H1 (cell line): ENCODE measurements at regions not wholly inside any gene's neighbourhood (a gene's known extent, or its start where the extent isn't known, plus 50 kb on each side); places are given as distances from the start of the nearest gene placed in this dataset.

Experiments
- CTCF ChIA-PET: fragments of 300-600 bp; sonication (Branson Sonifier 250); formaldehyde crosslinking; loops from one replicate; lab custom pipeline; 2021; ENCODE audit not compliant: partially characterized antibody; lab: Charles Lee
- POLR2A ChIA-PET: fragments of 300-600 bp; sonication (Branson Sonifier 250); formaldehyde crosslinking; loops from one replicate; lab custom pipeline; 2021; ENCODE audit warnings: inconsistent platforms; ENCODE audit not compliant: partially characterized antibody; lab: Charles Lee
- DNase-seq, 2 experiments: peaks; one replicate each; pipeline versions ENCODE4 v3.0.0 to v3.0.0-alpha.2; 2010 to 2022; ENCODE audit warnings: low spot score in 2 of 2, low read depth in 1 of 2, mixed read lengths in 1 of 2
- FAIRE-seq: peaks from 2 replicates; lab custom pipeline; 2011; peaks lifted over from hg19 to GRCh38; lab: Jason Lieb, UNC
- H2AFZ ChIP-seq: 2 replicates; pipeline ENCODE4 v1.8.1; 2012; ENCODE audit warnings: low read length, inconsistent platforms
- H2AK5ac ChIP-seq: 2 replicates; pipeline ENCODE4 v1.6.1; 2013; ENCODE audit warnings: low read depth, low read length
- H2BK120ac ChIP-seq: replicated peaks from 2 replicates; pipeline ENCODE3; 2013; ENCODE audit warnings: low read depth, low read length, inconsistent platforms
- H2BK12ac ChIP-seq: 2 replicates; pipeline ENCODE4 v1.6.1; 2013; ENCODE audit warnings: low read depth, low read length
- H2BK15ac ChIP-seq: 2 replicates; pipeline ENCODE4 v1.6.1; 2013; ENCODE audit warnings: low read length
- H2BK20ac ChIP-seq: 2 replicates; pipeline ENCODE4 v1.6.1; 2013; ENCODE audit warnings: low read length
- H2BK5ac ChIP-seq: 2 replicates; pipeline ENCODE4 v1.6.1; 2013; ENCODE audit warnings: low read depth, low read length
- H3K14ac ChIP-seq: 2 replicates; pipeline ENCODE4 v1.6.1; 2013; ENCODE audit warnings: inconsistent platforms; ENCODE audit not compliant: insufficient read length
- H3K18ac ChIP-seq: 2 replicates; pipeline ENCODE4 v1.6.1; 2013; ENCODE audit warnings: low read length; ENCODE audit errors: extremely low read depth
- H3K23ac ChIP-seq: 2 replicates; pipeline ENCODE4 v1.6.1; 2013; ENCODE audit warnings: inconsistent platforms; ENCODE audit not compliant: insufficient read length
- H3K23me2 ChIP-seq: 2 replicates; pipeline ENCODE4 v1.6.1; 2013; ENCODE audit warnings: low read depth, low read length
- H3K27ac ChIP-seq: 2 replicates; pipeline ENCODE4 v1.6.1; 2011; ENCODE audit warnings: low read depth, low read length, inconsistent platforms
- H3K27me3 ChIP-seq, 4 experiments: replicated peaks in 1 of 4; 1 replicate in 1 of 4; 2 replicates in 3 of 4; pipeline versions ENCODE4 v1.6.1 to v1.8.1; 2011 to 2013; ENCODE audit warnings: low read length in 3 of 4, mild to moderate bottlenecking in 3 of 4, inconsistent platforms in 2 of 4, mixed read lengths in 2 of 4, moderate library complexity in 1 of 4; ENCODE audit not compliant: control insufficient read depth in 3 of 4, insufficient read depth in 3 of 4; ENCODE audit errors: extremely low read depth in 1 of 4
- H3K36me3 ChIP-seq, 4 experiments: 2 replicates each; pipeline versions ENCODE4 v1.6.1 to v1.8.1; 2011 to 2013; ENCODE audit warnings: mild to moderate bottlenecking in 4 of 4, low read length in 3 of 4, moderate library complexity in 2 of 4, control low read depth in 1 of 4, inconsistent platforms in 1 of 4; ENCODE audit not compliant: insufficient read depth in 4 of 4, control insufficient read depth in 2 of 4
- H3K4ac ChIP-seq: replicated peaks from 2 replicates; pipeline ENCODE3; 2013; ENCODE audit warnings: low read length, low read depth, mixed read lengths, inconsistent platforms; ENCODE audit not compliant: insufficient read length
- H3K4me1 ChIP-seq, 4 experiments: replicated peaks in 1 of 4; 1 replicate in 1 of 4; 2 replicates in 3 of 4; pipeline versions ENCODE4 v1.6.1 to v1.8.1; 2011 to 2013; ENCODE audit warnings: low read length in 3 of 4, inconsistent platforms in 2 of 4, mixed read lengths in 1 of 4; ENCODE audit not compliant: insufficient read depth in 4 of 4, control insufficient read depth in 3 of 4
- H3K4me2 ChIP-seq, 2 experiments: 2 replicates each; pipeline versions ENCODE4 v1.6.1 to v1.8.1; 2011 to 2013; ENCODE audit warnings: low read depth in 2 of 2, low read length in 2 of 2, control low read depth in 1 of 2, inconsistent platforms in 1 of 2, mild to moderate bottlenecking in 1 of 2; ENCODE audit not compliant: insufficient read depth in 1 of 2
- H3K4me3 ChIP-seq, 4 experiments: fragments of 200-600, 300-600 bp in 1 of 4; sonication (generic), shearing (Covaris generic), sonication (Bioruptor Twin) in 1 of 4; 2 replicates each; pipeline versions ENCODE4 v1.5.1 to v1.8.1; 2011 to 2016; ENCODE audit warnings: low read length in 4 of 4, low read depth in 3 of 4, control low read depth in 2 of 4, inconsistent platforms in 2 of 4, mild to moderate bottlenecking in 2 of 4, mixed read lengths in 1 of 4, moderate library complexity in 1 of 4; ENCODE audit not compliant: insufficient read depth in 2 of 4; ENCODE audit errors: extremely low read depth in 1 of 4
- H3K56ac ChIP-seq: replicated peaks from 2 replicates; pipeline ENCODE3; 2013; ENCODE audit warnings: low read depth, mild to moderate bottlenecking, mixed read lengths, low read length, inconsistent platforms; ENCODE audit not compliant: insufficient read length
- H3K79me1 ChIP-seq: 2 replicates; pipeline ENCODE4 v1.6.1; 2013; ENCODE audit warnings: low read depth, low read length, control low read depth
- H3K79me2 ChIP-seq, 2 experiments: 2 replicates each; pipeline versions ENCODE4 v1.6.1 to v1.8.1; 2012 to 2013; ENCODE audit warnings: low read length in 2 of 2, mild to moderate bottlenecking in 2 of 2, inconsistent platforms in 1 of 2; ENCODE audit not compliant: insufficient read depth in 2 of 2, control insufficient read depth in 1 of 2
- H3K9ac ChIP-seq, 4 experiments: replicated peaks in 1 of 4; 1 replicate in 1 of 4; 2 replicates in 3 of 4; pipeline versions ENCODE4 v1.6.1 to v1.8.1; 2011 to 2013; ENCODE audit warnings: low read depth in 3 of 4, low read length in 3 of 4, control low read depth in 2 of 4, mild to moderate bottlenecking in 2 of 4, moderate library complexity in 2 of 4, inconsistent platforms in 1 of 4; ENCODE audit errors: extremely low read depth in 1 of 4
- H3K9me3 ChIP-seq, 2 experiments: 2 replicates each; pipeline versions ENCODE4 v1.6.1 to v1.8.1; 2012 to 2013; ENCODE audit warnings: mild to moderate bottlenecking in 2 of 2, moderate library complexity in 2 of 2, control low read depth in 1 of 2, inconsistent platforms in 1 of 2, low read depth in 1 of 2, low read length in 1 of 2, mixed read lengths in 1 of 2; ENCODE audit not compliant: insufficient read depth in 2 of 2
- H4K20me1 ChIP-seq, 2 experiments: replicated peaks in 1 of 2; 2 replicates each; pipeline versions ENCODE3 to v1.8.1; 2011 to 2013; ENCODE audit warnings: inconsistent platforms in 2 of 2, low read length in 2 of 2, mild to moderate bottlenecking in 1 of 2; ENCODE audit not compliant: insufficient read depth in 2 of 2, control insufficient read depth in 1 of 2
- H4K5ac ChIP-seq: 2 replicates; pipeline ENCODE4 v1.6.1; 2013; ENCODE audit warnings: low read length, low read depth, mixed read lengths, inconsistent platforms; ENCODE audit not compliant: insufficient read length
- H4K8ac ChIP-seq: 2 replicates; pipeline ENCODE4 v1.8.0; 2013; ENCODE audit warnings: mild to moderate bottlenecking, moderate library complexity, low read length, inconsistent platforms; ENCODE audit not compliant: insufficient read depth; ENCODE audit errors: extremely low read depth
- H4K91ac ChIP-seq: replicated peaks from 2 replicates; pipeline ENCODE3; 2013; ENCODE audit warnings: low read length, mixed read lengths, inconsistent platforms; ENCODE audit not compliant: insufficient read length
- E2F6 ChIP-seq: IDR thresholded peaks from 2 replicates; pipeline ENCODE4 v1.6.1; 2012; ENCODE audit warnings: inconsistent platforms
- EZH2 ChIP-seq: fragments of 200-600 bp; sonication (generic); IDR thresholded peaks from 2 replicates; pipeline ENCODE4 v1.7.1; 2012; ENCODE audit warnings: low read depth, mild to moderate bottlenecking, moderate library complexity, low read length, inconsistent platforms; ENCODE audit not compliant: severe bottlenecking
- FOSL1 ChIP-seq: IDR thresholded peaks from 2 replicates; pipeline ENCODE4 v1.6.1; 2011; ENCODE audit warnings: mild to moderate bottlenecking, low read depth, low read length, moderate library complexity; ENCODE audit not compliant: insufficient read depth
- KDM1A ChIP-seq: fragments of 200-600, 300-600 bp; sonication (generic); IDR thresholded peaks from 2 replicates; pipeline ENCODE4 v1.7.1; 2016; ENCODE audit warnings: mild to moderate bottlenecking, low read length, borderline replicate concordance
- NRF1 ChIP-seq: IDR thresholded peaks from 2 replicates; pipeline ENCODE4 v1.6.1; 2011; ENCODE audit warnings: mild to moderate bottlenecking, low read depth, low read length, improper control_type of control experiment
- POLR2AphosphoS5 ChIP-seq: IDR thresholded peaks from 2 replicates; pipeline ENCODE4 v1.6.1; 2011; ENCODE audit warnings: low read depth, low read length
- RBBP5 ChIP-seq: IDR thresholded peaks from 2 replicates; pipeline ENCODE4 v1.7.1; 2012; ENCODE audit warnings: low read depth, mild to moderate bottlenecking, inconsistent platforms, low read length, moderate library complexity, borderline replicate concordance
- RFX5 ChIP-seq: IDR thresholded peaks from 2 replicates; pipeline ENCODE4 v1.6.1; 2011; ENCODE audit warnings: low read depth, low read length, improper control_type of control experiment, borderline replicate concordance
- SAP30 ChIP-seq: fragments of 300-600 bp; sonication (generic); IDR thresholded peaks from 2 replicates; pipeline ENCODE4 v1.7.1; 2012; ENCODE audit warnings: low read length, moderate library complexity, mild to moderate bottlenecking, inconsistent platforms; ENCODE audit not compliant: insufficient read depth, insufficient replicate concordance
- SP1 ChIP-seq: IDR thresholded peaks from 2 replicates; pipeline ENCODE4 v1.6.1; 2011; ENCODE audit warnings: low read depth, low read length
- SRF ChIP-seq: IDR thresholded peaks from 2 replicates; pipeline ENCODE4 v1.6.1; 2011; ENCODE audit warnings: mild to moderate bottlenecking, low read depth, low read length, moderate library complexity
- SUZ12 ChIP-seq: fragments of 200-600 bp; sonication (generic); IDR thresholded peaks from 2 replicates; pipeline ENCODE4 v1.6.1; 2012; ENCODE audit warnings: mild to moderate bottlenecking, inconsistent platforms, low read length, moderate library complexity, mixed read lengths
- USF2 ChIP-seq: IDR thresholded peaks from 2 replicates; pipeline ENCODE4 v1.6.1; 2011; ENCODE audit warnings: low read length, improper control_type of control experiment
- YY1 ChIP-seq: IDR thresholded peaks from 2 replicates; pipeline ENCODE4 v1.6.1; 2011; ENCODE audit warnings: low read depth, mild to moderate bottlenecking, low read length
- WGBS, 2 experiments: shearing (Covaris generic) in 1 of 2; methylation state at CpG; one replicate each; pipeline versions ENCODE4 v1.1.6 to v1.1.7; 2013 to 2015; ENCODE audit warnings: low lambda C conversion rate in 2 of 2, mixed read lengths in 2 of 2, inconsistent platforms in 1 of 2, low coverage in 1 of 2, missing lambda C conversion rate in 1 of 2; ENCODE audit not compliant: insufficient replicate concordance in 2 of 2, insufficient coverage in 1 of 2, insufficient read length in 1 of 2; ENCODE audit errors: extremely low coverage in 1 of 2, missing lambda C conversion rate in 1 of 2; 5-methylcytosine and 5-hydroxymethylcytosine counted together

GRCh38 chr2:12221584-12221983 is 475.2 kb downstream of the LPIN1 start:
- no peak overlapping the region for H2AK5ac ChIP-seq
- no peak overlapping the region for H4K91ac ChIP-seq
- H2BK120ac ChIP-seq = no peak overlapping the region
- H2AFZ ChIP-seq = no peak overlapping the region
- no peak overlapping the region for H3K23ac ChIP-seq
- WGBS, 2 experiments = 85% methylated on average over 2 of the region's 2 CpGs; no CpG with 5 or more reads in 1 of the 2 experiments
- no peaks in the 10 kb centered on the region for H3K79me1 ChIP-seq
- H3K14ac ChIP-seq = no peak overlapping the region
- H4K8ac ChIP-seq = no peak overlapping the region
- H4K5ac ChIP-seq = no peak overlapping the region
- no peaks in the 10 kb centered on the region for H3K4me1 ChIP-seq
- H3K36me3 ChIP-seq = no peaks in the 10 kb centered on the region
- TF ChIP-seq YY1 = no peak
- no peak for TF ChIP-seq E2F6
- no peak for TF ChIP-seq SP1
- no peak for TF ChIP-seq FOSL1
- TF ChIP-seq POLR2AphosphoS5 = no peak
- TF ChIP-seq SRF = no peak
- TF ChIP-seq USF2 = no peak
- TF ChIP-seq NRF1 = no peak
- TF ChIP-seq SAP30 = no peak
- no peak for TF ChIP-seq RBBP5
- TF ChIP-seq EZH2 = no peak
- no peak for TF ChIP-seq KDM1A
- TF ChIP-seq SUZ12 = no peak
- TF ChIP-seq RFX5 = no peak
- no peak overlapping the region for H3K56ac ChIP-seq
- H4K20me1 ChIP-seq = no peaks in the 10 kb centered on the region
- no peak overlapping the region for H3K4me3 ChIP-seq
- no peaks in the 10 kb centered on the region for H3K23me2 ChIP-seq
- POLR2A ChIA-PET = no interaction called here
- DNase-seq = no peak
- H2BK12ac ChIP-seq = no peak overlapping the region
- CTCF ChIA-PET = no interaction called here
- no peak overlapping the region for H3K4ac ChIP-seq
- H2BK15ac ChIP-seq = no peak overlapping the region
- no peak for FAIRE-seq
- no peaks in the 10 kb centered on the region for H3K79me2 ChIP-seq
- H2BK20ac ChIP-seq = no peak overlapping the region
- H2BK5ac ChIP-seq = no peak overlapping the region
- no peak overlapping the region for H3K4me2 ChIP-seq
- peaks cover 17 to 22% of the 10 kb centered on the region in 2 experiments for H3K9me3 ChIP-seq
- no peak overlapping the region for H3K18ac ChIP-seq
- no peak overlapping the region for H3K9ac ChIP-seq
- H3K27ac ChIP-seq = no peak overlapping the region
- no peaks in the 10 kb centered on the region for H3K27me3 ChIP-seq
